GM21529 (cell line): ENCODE measurements at regions not wholly inside any gene's neighbourhood (a gene's known extent, or its start where the extent isn't known, plus 50 kb on each side); places are given as distances from the start of the nearest gene placed in this dataset.
A peak's percentile ranks its signal among the peaks of the same experiment; 100 is the strongest.

Experiments
- ATAC-seq: cut with Tn5 transposase; IDR thresholded peaks from one replicate; pipeline ENCODE4 v1.9.1; 2021; ENCODE audit not compliant: unreplicated experiment

GRCh38 chr5:118778941-118779340 is 209.4 kb downstream of the DTWD2 start:
- no peak for ATAC-seq

- no peak for ATAC-seq
Observed at GRCh38 chr5:118777189-118777736, 211.1 kb downstream of the DTWD2 start.

GRCh38 chr5:118776755-118777154 is 211.6 kb downstream of the DTWD2 start:
- ATAC-seq, result peak; percentile 49

GRCh38 chr5:118775790-118776499 is 212.4 kb downstream of the DTWD2 start:
- peak; percentile 66 for ATAC-seq

GRCh38 chr5:118768607-118769175 is 219.7 kb downstream of the DTWD2 start:
- ATAC-seq, result no peak

GRCh38 chr5:118762291-118762690 is 226.1 kb downstream of the DTWD2 start:
- ATAC-seq, result no peak

GRCh38 chr5:118761814-118762213 is 226.5 kb downstream of the DTWD2 start:
- ATAC-seq, result no peak

- no peak for ATAC-seq
Observed at GRCh38 chr5:118752969-118753368, 235.4 kb downstream of the DTWD2 start.

- no peak for ATAC-seq
Observed at GRCh38 chr5:118736396-118736795, 252.0 kb downstream of the DTWD2 start.

GRCh38 chr5:118733394-118733793 is 255.0 kb downstream of the DTWD2 start:
- ATAC-seq, result no peak

GRCh38 chr5:118728191-118728590 is 260.2 kb downstream of the DTWD2 start:
- no peak for ATAC-seq

GRCh38 chr5:118726891-118727290 is 261.5 kb downstream of the DTWD2 start:
- no peak for ATAC-seq

GRCh38 chr5:118723021-118723338 is 265.4 kb downstream of the DTWD2 start:
- ATAC-seq, result peak; percentile 77

GRCh38 chr5:118722122-118723020 is 266.0 kb downstream of the DTWD2 start:
- peak; percentile 65 for ATAC-seq

- ATAC-seq, result no peak
Observed at GRCh38 chr5:118711727-118712126, 276.6 kb downstream of the DTWD2 start.

- ATAC-seq, result no peak
Observed at GRCh38 chr5:118705959-118706667, 282.2 kb downstream of the DTWD2 start.

GRCh38 chr5:118703241-118703640 is 285.1 kb downstream of the DTWD2 start:
- ATAC-seq, result no peak

GRCh38 chr5:118701791-118702190 is 286.6 kb downstream of the DTWD2 start:
- no peak for ATAC-seq

- ATAC-seq, result no peak
Observed at GRCh38 chr5:118700510-118700909, 287.8 kb downstream of the DTWD2 start.

GRCh38 chr5:118698774-118699173 is 289.6 kb downstream of the DTWD2 start:
- no peak for ATAC-seq

GRCh38 chr5:118696076-118696475 is 292.3 kb downstream of the DTWD2 start:
- ATAC-seq, result no peak
